Activated naive CD8-positive, alpha-beta T cell treated with anti-CD3 and anti-CD28 coated beads, Interleukin-2, amount 10 ng/mL, durations not matched to agents 7 days and 5 days (primary cell): ENCODE measurements at regions not wholly inside any gene's neighbourhood (a gene's known extent, or its start where the extent isn't known, plus 50 kb on each side); places are given as distances from the start of the nearest gene placed in this dataset.
A peak's percentile ranks its signal among the peaks of the same experiment; 100 is the strongest.

ENCODE experiments used
- ATAC-seq: fragments of 150-1000 bp; cut with Tn5 transposase; one replicate; pipeline ENCODE4 v1.10.0; 2021; ENCODE audit warnings: low read depth, moderate library complexity
- POLR2A ChIA-PET: fragments of 350-600 bp; sonication (Branson Sonifier 250); formaldehyde crosslinking; loops from one replicate; lab custom pipeline; 2021; ENCODE audit warnings: antibody characterized with exemption; lab: Charles Lee
- DNase-seq: peaks from one replicate; pipeline ENCODE4 v3.0.0; 2021
- H3K27ac Mint-ChIP-seq: one replicate; pipeline ENCODE4 v1.8.0; 2022; ENCODE audit warnings: mild to moderate bottlenecking, mixed read lengths
- H3K27me3 Mint-ChIP-seq: one replicate; pipeline ENCODE4 v1.8.0; 2022; ENCODE audit warnings: mild to moderate bottlenecking, moderate library complexity, mixed read lengths
- H3K36me3 Mint-ChIP-seq: one replicate; pipeline ENCODE4 v1.8.0; 2021; ENCODE audit warnings: mild to moderate bottlenecking, mixed read lengths
- H3K4me1 Mint-ChIP-seq: one replicate; pipeline ENCODE4 v1.8.0; 2021; ENCODE audit warnings: mixed read lengths
- H3K4me3 Mint-ChIP-seq: one replicate; pipeline ENCODE4 v1.8.0; 2022; ENCODE audit warnings: mild to moderate bottlenecking, moderate library complexity, mixed read lengths
- H3K9me3 Mint-ChIP-seq: one replicate; pipeline ENCODE4 v1.8.0; 2021; ENCODE audit warnings: mixed read lengths

DNA sequence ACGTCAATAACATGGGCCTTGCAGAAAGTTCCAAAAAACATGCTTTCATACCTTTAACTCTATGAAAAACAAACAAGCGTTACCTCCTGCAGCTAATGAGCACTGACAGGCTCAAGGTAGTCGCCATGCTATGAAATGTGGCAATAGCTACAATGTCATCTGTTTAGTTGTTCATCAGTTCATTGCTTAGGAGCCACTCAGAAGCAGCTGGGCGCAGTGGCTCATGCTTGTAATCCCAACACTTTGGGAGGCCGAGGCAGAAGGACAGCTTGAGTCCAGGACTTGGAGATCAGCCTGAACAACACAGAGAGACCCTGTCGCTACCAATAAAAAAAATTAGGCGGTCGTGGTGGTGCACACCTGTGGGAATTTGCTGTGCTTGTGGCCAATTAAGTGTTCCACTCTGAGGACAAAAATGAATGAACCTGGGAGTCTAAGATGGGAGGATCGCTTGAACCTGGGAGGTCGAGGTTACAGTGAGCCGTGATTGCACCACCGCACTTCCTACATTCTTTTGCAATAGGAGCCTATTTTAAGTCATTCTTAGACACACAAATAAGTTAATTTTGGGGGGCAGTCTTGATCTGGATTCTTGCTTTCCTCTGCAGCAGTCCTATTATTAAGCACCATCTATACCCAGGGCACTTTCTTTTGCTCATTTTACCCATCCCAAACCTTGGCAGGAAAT, 276.2 kb upstream of the KLF14 start:
- Mint-ChIP-seq H3K4me1 (peaks cover 62% of the 10 kb centered on the region), H3K27me3 (no peaks in the 10 kb centered on the region)
- POLR2A ChIA-PET = interaction anchor here (1.1 kb wide), 1 partner anchor 50 kb away, joined by 3 read pairs; no protein-coding TSS in a partner anchor

DNA sequence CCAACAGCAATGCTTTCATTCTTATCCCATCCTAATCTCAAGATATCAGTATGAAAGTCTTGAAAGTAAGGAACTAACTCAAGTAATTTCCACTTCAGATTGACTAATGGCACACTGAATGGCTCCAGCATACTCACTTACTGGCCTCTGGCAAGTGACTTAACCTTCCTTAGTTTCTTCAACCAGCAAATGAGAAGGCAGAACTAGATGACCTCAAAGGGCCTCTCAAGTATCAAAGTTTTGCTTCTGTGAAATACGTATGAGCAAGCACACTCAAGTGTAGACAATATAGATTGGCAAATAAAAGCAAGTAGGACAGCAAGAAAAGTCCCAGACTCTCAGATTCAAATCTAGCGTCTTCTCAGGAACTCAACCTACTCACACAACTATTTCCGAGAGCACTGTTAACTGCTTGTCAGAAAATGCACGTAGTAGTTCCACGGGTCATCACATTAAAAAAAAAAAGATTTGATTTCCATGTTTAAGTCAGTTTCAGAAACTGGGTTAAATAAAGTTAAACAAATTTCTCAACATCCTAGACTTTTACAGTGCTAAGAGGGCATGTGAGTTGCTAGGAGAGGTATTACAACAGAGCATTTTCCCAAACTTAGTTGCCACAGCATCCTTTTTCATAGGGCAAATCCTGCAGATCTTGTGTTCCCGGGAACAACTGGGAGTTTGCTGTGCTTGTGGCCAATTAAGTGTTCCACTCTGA, 276.9 kb upstream of the KLF14 start:
- peak overlapping the region; percentile 94 for H3K27ac Mint-ChIP-seq
- ATAC-seq = peak; percentile 64
- peaks cover 59% of the 10 kb centered on the region for H3K4me1 Mint-ChIP-seq
- peak overlapping the region; percentile 76 for H3K4me3 Mint-ChIP-seq
- no peaks in the 10 kb centered on the region for H3K9me3 Mint-ChIP-seq
- H3K36me3 Mint-ChIP-seq = no peaks in the 10 kb centered on the region
- DNase-seq = no peak
- POLR2A ChIA-PET = interaction anchor here (2.5 kb wide), 1 partner anchor 51 kb away, joined by 8 read pairs; no protein-coding TSS in a partner anchor
- H3K27me3 Mint-ChIP-seq = no peaks in the 10 kb centered on the region

More for the DNA sequence above, 276.2 kb upstream of the KLF14 start:
- peak overlapping the region; percentile 94 for H3K27ac Mint-ChIP-seq
- DNase-seq (no peak), ATAC-seq (no peak)
- peaks cover 5% of the 10 kb centered on the region for H3K9me3 Mint-ChIP-seq
- H3K4me3 Mint-ChIP-seq = peak overlapping the region; percentile 76
- peaks cover 5% of the 10 kb centered on the region for H3K36me3 Mint-ChIP-seq

DNA sequence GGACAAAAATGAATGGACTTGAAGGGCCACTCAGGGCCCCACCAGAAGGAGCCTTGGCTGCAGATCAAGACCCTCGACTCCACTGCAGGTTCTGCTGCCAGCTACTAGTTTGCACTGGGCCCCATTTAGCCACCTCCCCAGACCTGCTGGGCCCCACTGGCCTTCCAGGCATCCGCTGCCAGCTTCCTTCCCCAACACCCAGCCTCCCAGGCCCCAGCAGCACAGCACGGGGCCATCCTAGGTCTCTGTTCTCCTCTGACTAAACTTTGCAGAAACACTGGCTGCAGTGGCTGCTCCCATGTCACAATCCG, 277.4 kb upstream of the KLF14 start:
- peak; percentile 37 for ATAC-seq
- Mint-ChIP-seq H3K4me1 (peaks cover 59% of the 10 kb centered on the region), H3K9me3 (no peaks in the 10 kb centered on the region), H3K27ac (peak overlapping the region; percentile 94), H3K36me3 (no peaks in the 10 kb centered on the region), H3K4me3 (peak overlapping the region; percentile 76), H3K27me3 (no peaks in the 10 kb centered on the region)
- POLR2A ChIA-PET = interaction anchor here (0.6 to 2.5 kb wide), 2 partner anchors 42 to 51 kb away, joined by 3 to 8 read pairs; no protein-coding TSS in a partner anchor
- peak; percentile 54 for DNase-seq

DNA sequence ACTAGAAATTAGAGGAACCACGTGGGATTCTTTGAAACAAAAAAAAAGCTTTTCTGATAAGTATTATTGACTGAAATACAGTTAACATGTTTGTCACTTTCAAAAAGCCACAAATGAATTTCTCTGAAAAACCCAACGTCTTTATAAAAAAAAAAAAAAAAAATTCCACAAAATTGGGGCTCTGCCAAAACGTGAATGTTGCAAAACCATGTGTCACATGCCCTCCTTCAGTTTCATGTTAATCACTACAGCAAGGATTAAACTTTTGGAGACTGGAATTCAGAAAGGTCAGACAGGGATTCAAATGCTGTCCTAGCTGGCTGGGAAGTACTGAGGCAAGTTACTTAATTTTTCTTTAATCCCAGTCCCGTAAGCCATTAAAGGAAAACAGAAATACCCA, 278.0 kb upstream of the KLF14 start:
- H3K27ac Mint-ChIP-seq = peak overlapping the region; percentile 94
- peaks cover 58% of the 10 kb centered on the region for H3K4me1 Mint-ChIP-seq
- POLR2A ChIA-PET = interaction anchor here (0.6 to 2.5 kb wide), 8 partner anchors 10 to 130 kb away, joined by 3 to 9 read pairs (median 4); no protein-coding TSS in a partner anchor
- H3K36me3 Mint-ChIP-seq = no peaks in the 10 kb centered on the region
- no peaks in the 10 kb centered on the region for H3K27me3 Mint-ChIP-seq
- ATAC-seq (peak; percentile 3), DNase-seq (no peak)
- peak overlapping the region; percentile 76 for H3K4me3 Mint-ChIP-seq
- no peaks in the 10 kb centered on the region for H3K9me3 Mint-ChIP-seq

DNA sequence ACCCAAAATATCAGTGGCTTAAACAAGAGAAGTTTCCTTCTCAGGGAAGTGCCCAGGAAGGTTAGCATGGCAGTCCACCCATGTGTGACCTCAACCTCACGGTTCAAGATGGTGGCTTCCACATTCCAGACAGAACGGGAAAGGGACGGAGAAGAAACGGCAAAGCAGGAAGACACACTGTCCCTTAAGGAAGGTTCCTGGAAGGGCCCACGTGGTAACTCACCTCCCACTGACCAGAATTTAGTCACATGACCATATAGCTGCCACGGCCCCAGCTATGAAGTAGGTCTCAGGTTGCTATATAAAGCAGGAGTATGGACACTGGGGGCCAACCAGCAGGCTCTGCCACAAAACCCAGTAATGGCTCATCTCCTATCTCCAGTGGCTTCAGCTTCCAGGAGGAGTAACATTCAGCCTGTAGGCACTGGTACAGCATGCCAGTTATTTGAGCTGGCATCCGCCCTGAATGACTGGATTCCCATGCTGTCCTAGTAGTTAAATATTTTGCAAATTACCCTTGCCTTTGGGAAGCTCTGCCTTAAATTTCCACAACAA, 278.5 kb upstream of the KLF14 start:
- no peak for ATAC-seq
- peaks cover 2% of the 10 kb centered on the region for H3K36me3 Mint-ChIP-seq
- no peak for DNase-seq
- H3K27ac Mint-ChIP-seq = peak overlapping the region; percentile 94
- H3K27me3 Mint-ChIP-seq = no peaks in the 10 kb centered on the region
- peak overlapping the region; percentile 46 for H3K4me3 Mint-ChIP-seq
- POLR2A ChIA-PET = interaction anchor here (0.8 to 2.5 kb wide), 6 partner anchors 9 to 131 kb away, joined by 3 to 9 read pairs (median 4); no protein-coding TSS in a partner anchor
- peaks cover 2% of the 10 kb centered on the region for H3K9me3 Mint-ChIP-seq
- H3K4me1 Mint-ChIP-seq = peaks cover 53% of the 10 kb centered on the region

DNA sequence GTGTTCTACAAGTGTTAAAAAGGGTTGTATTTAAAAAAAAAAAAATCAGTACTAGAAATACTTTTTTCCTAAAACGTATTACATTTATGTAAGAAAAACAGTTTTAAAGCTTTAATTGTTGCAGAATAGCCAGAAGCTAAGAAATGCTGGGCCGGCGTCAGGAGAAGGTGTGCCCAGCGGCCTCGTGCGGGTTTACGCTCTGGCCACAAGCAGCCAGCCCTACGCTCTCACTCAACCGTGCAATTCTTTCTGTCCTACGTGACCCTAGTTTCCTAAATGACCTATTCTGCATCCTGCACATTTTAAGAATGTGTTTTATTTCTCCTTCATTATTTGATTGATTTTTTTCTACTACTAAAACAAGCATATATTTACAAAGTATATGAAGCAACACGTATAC, 279.7 kb upstream of the KLF14 start:
- no peaks in the 10 kb centered on the region for H3K27me3 Mint-ChIP-seq
- peaks cover 10% of the 10 kb centered on the region for H3K36me3 Mint-ChIP-seq
- POLR2A ChIA-PET = interaction anchor here (1.2 kb wide), 1 partner anchor 41 kb away, joined by 3 read pairs; no protein-coding TSS in a partner anchor
- DNase-seq (no peak), ATAC-seq (no peak)
- H3K4me3 Mint-ChIP-seq = no peak overlapping the region
- H3K9me3 Mint-ChIP-seq = peaks cover 4% of the 10 kb centered on the region
- H3K27ac Mint-ChIP-seq = peak overlapping the region; percentile 74
- peaks cover 52% of the 10 kb centered on the region for H3K4me1 Mint-ChIP-seq

DNA sequence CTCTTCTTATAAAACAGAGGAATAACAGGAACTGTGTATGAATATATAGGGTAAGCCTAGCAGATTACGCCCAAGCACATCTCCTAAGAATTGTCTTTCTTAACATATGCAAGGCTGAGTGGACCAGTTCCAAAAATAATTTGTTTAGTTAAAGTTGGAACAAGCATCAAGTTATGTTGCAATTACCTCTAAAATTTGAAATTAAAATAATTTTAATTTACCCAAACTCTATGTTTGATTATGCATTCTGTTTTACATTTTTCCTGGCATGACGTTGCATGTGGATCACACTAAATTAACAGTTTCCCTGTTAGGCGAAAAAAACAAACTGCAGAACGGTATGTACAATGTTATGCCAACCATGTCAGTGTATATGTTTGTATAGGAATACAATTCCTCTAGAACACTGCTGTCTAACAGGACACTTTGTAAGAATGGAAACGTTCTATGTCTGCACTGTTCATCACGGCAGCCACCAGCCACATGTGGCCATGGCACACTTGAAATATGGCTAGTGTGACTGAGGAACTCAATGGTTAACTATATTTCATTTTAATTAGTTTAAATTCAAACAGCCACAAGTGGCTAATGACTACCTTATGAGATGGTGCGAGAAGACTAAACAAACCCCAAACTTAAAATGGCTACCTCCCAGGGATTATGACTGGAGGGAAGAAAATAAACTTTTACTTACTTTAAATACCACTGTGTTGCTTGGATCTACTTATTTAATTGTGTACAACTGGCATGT, 281.1 kb upstream of the KLF14 start:
- Mint-ChIP-seq H3K36me3 (peaks cover 11% of the 10 kb centered on the region), H3K27me3 (no peaks in the 10 kb centered on the region), H3K4me1 (peaks cover 40% of the 10 kb centered on the region), H3K9me3 (peaks cover 4% of the 10 kb centered on the region), H3K4me3 (no peak overlapping the region), H3K27ac (no peak overlapping the region)
- ATAC-seq (no peak), DNase-seq (no peak)
- POLR2A ChIA-PET = interaction anchor here (1.2 kb wide), 1 partner anchor 40 kb away, joined by 3 read pairs; no protein-coding TSS in a partner anchor

DNA sequence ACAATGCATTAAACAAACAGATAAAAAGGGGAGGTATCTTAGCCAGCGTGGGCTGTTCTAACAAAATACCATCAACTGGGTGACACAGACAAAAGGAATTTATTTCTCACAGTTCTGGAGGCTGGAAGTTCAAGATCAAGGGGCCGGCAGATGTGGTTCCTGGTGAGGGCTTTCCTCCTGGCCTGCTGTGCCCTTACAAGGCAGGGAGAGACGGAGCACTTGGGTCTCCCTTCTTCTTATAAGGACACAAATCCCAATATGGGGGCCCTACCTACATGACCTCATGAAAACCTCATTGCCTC, 281.6 kb upstream of the KLF14 start:
- DNase-seq (no peak), ATAC-seq (no peak)
- POLR2A ChIA-PET = interaction anchor here (0.6 kb wide), 1 partner anchor 71 kb away, joined by 3 read pairs; no protein-coding TSS in a partner anchor
- H3K27me3 Mint-ChIP-seq = no peaks in the 10 kb centered on the region
- H3K9me3 Mint-ChIP-seq = peaks cover 4% of the 10 kb centered on the region
- H3K4me3 Mint-ChIP-seq = no peak overlapping the region
- peaks cover 39% of the 10 kb centered on the region for H3K4me1 Mint-ChIP-seq
- H3K27ac Mint-ChIP-seq = no peak overlapping the region
- peaks cover 11% of the 10 kb centered on the region for H3K36me3 Mint-ChIP-seq

DNA sequence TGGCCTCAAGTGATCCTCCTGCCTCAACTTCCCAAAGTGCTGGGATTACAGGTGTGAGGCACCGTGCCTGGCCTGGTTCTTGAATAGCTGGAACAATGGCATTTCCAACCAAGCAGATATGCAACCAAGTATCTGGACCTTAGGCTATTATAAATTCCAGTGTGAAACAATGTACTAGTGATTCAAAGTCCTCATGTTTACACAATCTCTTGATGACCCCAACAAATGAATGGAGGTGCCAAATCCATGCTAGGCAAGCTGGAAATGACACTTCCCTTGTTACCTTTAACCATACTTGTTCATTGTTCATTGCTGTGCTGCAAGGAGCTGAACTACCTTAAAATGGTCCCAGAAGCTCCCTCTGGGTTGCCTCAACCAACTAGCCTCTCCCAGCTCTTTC, 282.2 kb upstream of the KLF14 start:
- DNase-seq = no peak
- peaks cover 4% of the 10 kb centered on the region for H3K9me3 Mint-ChIP-seq
- H3K27me3 Mint-ChIP-seq = no peaks in the 10 kb centered on the region
- no peak overlapping the region for H3K27ac Mint-ChIP-seq
- no peak overlapping the region for H3K4me3 Mint-ChIP-seq
- H3K36me3 Mint-ChIP-seq = peaks cover 11% of the 10 kb centered on the region
- POLR2A ChIA-PET = interaction anchor here (0.6 kb wide), 1 partner anchor 72 kb away, joined by 3 read pairs; no protein-coding TSS in a partner anchor
- H3K4me1 Mint-ChIP-seq = peaks cover 38% of the 10 kb centered on the region
- no peak for ATAC-seq

DNA sequence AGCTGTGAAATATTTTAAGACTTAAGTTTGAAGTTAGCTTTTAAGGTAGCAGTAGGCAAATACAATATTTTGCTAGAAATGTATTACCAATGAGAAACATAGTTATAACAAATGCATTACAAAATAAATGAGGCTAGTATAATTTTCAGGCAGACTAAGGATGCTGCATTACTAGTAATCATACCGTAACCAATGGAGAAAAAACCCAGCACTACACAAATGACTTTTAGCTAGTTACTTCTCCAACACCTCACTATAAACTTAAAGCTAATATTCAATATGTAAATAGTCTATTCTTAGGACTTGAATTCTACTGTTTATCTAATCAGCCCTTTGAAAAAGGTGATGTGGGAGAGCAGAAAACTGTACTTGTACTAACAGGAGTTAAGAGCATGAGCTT, 285.3 kb upstream of the KLF14 start:
- no peaks in the 10 kb centered on the region for H3K27me3 Mint-ChIP-seq

DNA sequence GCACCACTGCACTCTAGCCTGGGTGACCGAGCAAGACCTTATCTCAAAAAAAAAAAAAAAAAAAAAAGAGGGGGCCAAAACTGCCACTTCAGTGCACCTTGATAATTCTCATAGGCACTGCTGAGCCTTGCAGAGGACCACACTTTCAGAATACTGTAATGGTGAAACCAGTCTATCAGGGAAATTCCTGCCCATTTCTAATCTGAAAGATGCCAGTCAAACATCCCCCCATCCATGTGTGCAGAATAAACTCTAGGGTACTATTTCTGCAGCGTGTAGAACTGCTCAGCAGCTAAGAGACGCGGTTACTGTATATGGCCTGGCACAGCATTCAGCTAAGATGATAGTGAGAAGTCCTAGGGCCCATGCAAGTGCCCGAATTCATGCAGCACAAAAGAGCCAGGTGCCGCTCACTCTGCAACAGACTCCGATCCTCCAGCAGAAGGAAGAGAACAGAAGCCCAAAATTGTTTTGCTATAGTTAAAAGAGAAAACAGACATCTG, 286.8 kb upstream of the KLF14 start:
- peaks cover 26% of the 10 kb centered on the region for H3K36me3 Mint-ChIP-seq
- POLR2A ChIA-PET = no interaction called here

More for the DNA sequence above, 285.3 kb upstream of the KLF14 start:
- peaks cover 26% of the 10 kb centered on the region for H3K36me3 Mint-ChIP-seq
- H3K27ac Mint-ChIP-seq = no peak overlapping the region
- ATAC-seq (no peak), DNase-seq (no peak)
- H3K9me3 Mint-ChIP-seq = peaks cover 12% of the 10 kb centered on the region
- POLR2A ChIA-PET = no interaction called here
- peaks cover 25% of the 10 kb centered on the region for H3K4me1 Mint-ChIP-seq
- H3K4me3 Mint-ChIP-seq = no peak overlapping the region

DNA sequence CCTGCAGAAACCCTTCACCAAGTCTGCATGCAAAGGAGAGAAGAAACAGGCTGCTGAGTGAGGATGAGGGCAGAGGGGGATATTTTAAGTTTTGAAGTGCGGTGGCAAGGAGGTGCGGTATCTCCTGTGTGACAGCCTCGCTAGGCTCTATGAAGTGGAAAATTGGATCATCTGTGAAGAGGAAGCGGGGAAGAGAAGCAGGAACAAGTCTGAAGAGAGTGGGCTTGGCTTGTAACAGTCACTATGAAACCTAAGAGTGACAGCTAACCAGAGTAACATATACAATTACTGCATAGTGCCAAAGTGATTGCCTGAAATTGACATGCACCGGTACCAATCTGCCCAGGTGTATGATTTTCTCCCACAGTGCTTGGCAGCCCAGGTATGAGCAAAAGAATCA, 287.5 kb upstream of the KLF14 start:
- Mint-ChIP-seq H3K9me3 (peaks cover 12% of the 10 kb centered on the region), H3K27me3 (no peaks in the 10 kb centered on the region), H3K36me3 (peaks cover 26% of the 10 kb centered on the region), H3K4me1 (peaks cover 26% of the 10 kb centered on the region), H3K27ac (peak overlapping the region; percentile 36), H3K4me3 (peak overlapping the region; percentile 18)
- DNase-seq = no peak
- POLR2A ChIA-PET = no interaction called here
- peak; percentile 24 for ATAC-seq

More for the DNA sequence above, 286.8 kb upstream of the KLF14 start:
- peak; percentile 27 for ATAC-seq
- Mint-ChIP-seq H3K9me3 (peaks cover 12% of the 10 kb centered on the region), H3K27me3 (no peaks in the 10 kb centered on the region), H3K4me1 (peaks cover 25% of the 10 kb centered on the region), H3K27ac (peak overlapping the region; percentile 36), H3K4me3 (peak overlapping the region; percentile 1)
- DNase-seq = no peak
